ENCODE measurements at regions not wholly inside any gene's neighbourhood (a gene's known extent, or its start where the extent isn't known, plus 50 kb on each side); places are given as distances from the start of the nearest gene placed in this dataset.

DNA sequence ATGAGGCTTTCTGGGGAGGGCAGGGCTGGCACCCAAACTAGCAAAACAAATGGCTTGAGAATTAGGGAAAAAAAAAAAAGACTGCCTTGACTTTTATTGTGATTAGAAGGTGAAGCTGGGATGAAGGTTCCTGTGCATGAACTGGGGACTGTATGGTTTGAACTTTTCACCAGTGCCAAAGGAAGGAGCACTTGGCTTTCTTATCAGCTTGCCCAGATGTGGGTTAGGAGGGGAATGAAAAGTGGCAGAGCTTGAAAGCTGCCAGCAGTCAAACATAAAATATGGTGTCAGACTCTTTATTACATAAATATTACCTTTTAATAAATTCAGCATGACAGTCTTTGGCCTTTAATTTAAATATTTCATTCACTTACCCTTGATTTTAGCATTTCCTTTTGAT lies 182.5 kb downstream of the PSAT1 start:
- H3K4me3 ChIP-seq: no peak overlapping the region
- no peaks in the 10 kb centered on the region for H3K27me3 ChIP-seq
- DNase-seq (ENCODE audit: low read depth in 1 of 2, low spot score in 1 of 2): no peak
- no peak overlapping the region for H3K27ac ChIP-seq
- H3K4me1 ChIP-seq (ENCODE audit: low read depth): no peaks in the 10 kb centered on the region
- H3K36me3 ChIP-seq: no peaks in the 10 kb centered on the region
- no peaks in the 10 kb centered on the region for H3K9me3 ChIP-seq (ENCODE audit: low read depth)
- TF ChIP-seq CTCF (IDR thresholded peaks at IDR 0.05; ENCODE audit: low read depth, low read length): no peak

DNA sequence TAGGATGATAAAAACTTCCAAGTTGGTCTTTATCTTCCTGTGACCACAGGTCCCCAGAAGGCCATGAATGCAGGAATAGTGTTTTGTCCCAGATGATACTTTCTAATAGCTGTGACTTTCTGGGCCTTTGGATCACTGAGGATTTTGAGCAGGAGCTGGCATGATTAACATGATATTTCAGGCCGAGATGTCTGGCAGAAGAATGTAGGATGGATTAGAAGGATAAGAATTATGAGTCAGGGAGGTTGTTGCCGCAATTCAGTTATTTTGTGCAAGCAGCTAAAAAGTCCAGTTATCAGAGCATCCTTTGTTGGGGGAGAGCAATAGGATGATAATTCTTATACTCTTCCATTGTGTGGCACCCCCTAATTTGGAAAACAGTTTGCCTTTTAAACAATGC lies 189.7 kb downstream of the PSAT1 start:
- Histone ChIP-seq H3K27ac (no peak overlapping the region), H3K36me3 (no peaks in the 10 kb centered on the region), H3K4me1 (ENCODE audit: low read depth) (no peaks in the 10 kb centered on the region), H3K27me3 (no peaks in the 10 kb centered on the region), H3K4me3 (no peak overlapping the region), H3K9me3 (ENCODE audit: low read depth) (no peaks in the 10 kb centered on the region)
- no peak for TF ChIP-seq CTCF (IDR thresholded peaks at IDR 0.05; ENCODE audit: low read depth, low read length)
- DNase-seq (ENCODE audit: low read depth in 1 of 2, low spot score in 1 of 2): no peak

GRCh38 chr9:78490231-78490630 lies 193.3 kb downstream of the PSAT1 start:
- H3K4me3 ChIP-seq: no peak overlapping the region
- no peaks in the 10 kb centered on the region for H3K27me3 ChIP-seq
- H3K9me3 ChIP-seq (ENCODE audit: low read depth): no peaks in the 10 kb centered on the region
- H3K36me3 ChIP-seq: no peaks in the 10 kb centered on the region
- H3K4me1 ChIP-seq (ENCODE audit: low read depth): no peaks in the 10 kb centered on the region
- no peak for TF ChIP-seq CTCF (IDR thresholded peaks at IDR 0.05; ENCODE audit: low read depth, low read length)
- DNase-seq (ENCODE audit: low read depth in 1 of 2, low spot score in 1 of 2): no peak
- no peak overlapping the region for H3K27ac ChIP-seq

GRCh38 chr9:78491402-78491801 lies 194.5 kb downstream of the PSAT1 start:
- peak in 1 of 2 donors; percentile 34 for DNase-seq (ENCODE audit: low read depth in 1 of 2, low spot score in 1 of 2)
- no peak for TF ChIP-seq CTCF (IDR thresholded peaks at IDR 0.05; ENCODE audit: low read depth, low read length)
- no peak overlapping the region for H3K27ac ChIP-seq

GRCh38 chr9:78493166-78493742 lies 196.3 kb downstream of the PSAT1 start:
- H3K4me3 ChIP-seq: no peak overlapping the region
- H3K27ac ChIP-seq: no peak overlapping the region
- H3K36me3 ChIP-seq: no peaks in the 10 kb centered on the region
- H3K9me3 ChIP-seq (ENCODE audit: low read depth): no peaks in the 10 kb centered on the region
- no peak for DNase-seq (ENCODE audit: low read depth in 1 of 2, low spot score in 1 of 2)
- TF ChIP-seq CTCF (IDR thresholded peaks at IDR 0.05; ENCODE audit: low read depth, low read length): no peak
- no peaks in the 10 kb centered on the region for H3K4me1 ChIP-seq (ENCODE audit: low read depth)
- H3K27me3 ChIP-seq: no peaks in the 10 kb centered on the region

More at GRCh38 chr9:78491402-78491801, 194.5 kb downstream of the PSAT1 start:
- no peaks in the 10 kb centered on the region for H3K9me3 ChIP-seq (ENCODE audit: low read depth)
- H3K27me3 ChIP-seq: no peaks in the 10 kb centered on the region
- no peaks in the 10 kb centered on the region for H3K36me3 ChIP-seq
- no peaks in the 10 kb centered on the region for H3K4me1 ChIP-seq (ENCODE audit: low read depth)
- no peak overlapping the region for H3K4me3 ChIP-seq

GRCh38 chr9:78502566-78502965 lies 205.6 kb downstream of the PSAT1 start:
- no peak for DNase-seq (ENCODE audit: low read depth in 1 of 2, low spot score in 1 of 2)
- Histone ChIP-seq H3K4me1 (ENCODE audit: low read depth) (peaks cover 12% of the 10 kb centered on the region), H3K36me3 (no peaks in the 10 kb centered on the region), H3K4me3 (no peak overlapping the region), H3K27me3 (no peaks in the 10 kb centered on the region), H3K27ac (no peak overlapping the region), H3K9me3 (ENCODE audit: low read depth) (no peaks in the 10 kb centered on the region)
- no peak for TF ChIP-seq CTCF (IDR thresholded peaks at IDR 0.05; ENCODE audit: low read depth, low read length)
